ENCODE measurements at regions not wholly inside any gene's neighbourhood (a gene's known extent, or its start where the extent isn't known, plus 50 kb on each side); places are given as distances from the start of the nearest gene placed in this dataset.

GRCh38 chr4:20456407-20456806 is 204.7 kb downstream of the SLIT2 start:
- no peak for DNase-seq

DNA sequence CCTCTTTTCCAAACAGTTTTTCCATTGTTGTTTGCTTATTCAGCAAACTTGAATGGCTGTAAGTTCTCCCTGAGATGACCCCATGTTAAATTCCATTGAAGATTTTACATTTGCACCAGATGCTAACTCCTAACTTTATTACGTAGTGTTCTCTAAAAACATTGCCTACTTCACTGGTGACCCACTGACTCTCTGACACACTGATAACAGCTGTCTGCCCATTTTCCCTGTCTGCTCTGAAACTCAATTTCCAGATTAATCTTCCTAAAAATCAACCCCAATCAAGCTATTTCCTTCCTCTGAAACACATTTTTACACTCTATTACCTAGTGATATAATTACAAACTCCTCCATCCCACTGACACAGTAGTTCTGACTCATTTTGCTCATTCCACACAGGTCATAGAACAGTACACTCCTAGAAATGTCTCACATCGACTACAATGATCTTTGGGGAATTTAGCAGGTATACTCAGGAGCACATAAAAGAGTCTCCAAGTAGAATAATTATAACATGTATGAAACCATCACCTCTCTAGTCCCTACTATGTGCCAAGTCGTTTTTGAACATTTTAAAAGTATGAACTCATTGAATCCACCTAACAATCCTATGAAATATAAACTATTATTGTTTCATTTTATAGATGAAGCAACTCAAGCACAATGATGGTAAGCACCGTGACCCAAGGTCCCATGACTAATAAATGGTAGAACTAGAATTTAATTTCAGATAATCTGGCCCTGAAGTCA is 210.9 kb downstream of the SLIT2 start:
- no peak for DNase-seq

GRCh38 chr4:20463176-20463430 is 211.4 kb downstream of the SLIT2 start:
- no peak for DNase-seq

DNA sequence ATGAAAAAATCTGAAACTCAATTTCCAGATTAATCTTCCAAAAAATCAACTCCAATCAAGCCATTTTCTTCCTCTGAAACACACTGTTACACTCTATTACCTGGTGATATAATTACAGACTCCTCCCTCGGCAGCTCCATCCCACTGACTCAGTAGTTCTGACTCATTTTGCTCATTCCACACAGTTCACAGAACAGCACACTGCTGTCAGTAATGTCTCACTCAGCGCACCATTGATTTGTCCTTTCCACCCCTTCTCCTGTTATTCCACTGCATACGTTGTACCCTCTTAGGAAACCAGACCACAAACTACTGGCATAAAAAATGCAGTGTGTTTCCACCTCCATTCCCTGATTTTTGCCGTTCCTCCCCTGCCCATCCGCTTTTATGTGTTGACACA is 212.7 kb downstream of the SLIT2 start:
- DNase-seq = no peak

- DNase-seq = no peak
Measured at GRCh38 chr4:20474119-20474518, 222.4 kb downstream of the SLIT2 start.

DNA sequence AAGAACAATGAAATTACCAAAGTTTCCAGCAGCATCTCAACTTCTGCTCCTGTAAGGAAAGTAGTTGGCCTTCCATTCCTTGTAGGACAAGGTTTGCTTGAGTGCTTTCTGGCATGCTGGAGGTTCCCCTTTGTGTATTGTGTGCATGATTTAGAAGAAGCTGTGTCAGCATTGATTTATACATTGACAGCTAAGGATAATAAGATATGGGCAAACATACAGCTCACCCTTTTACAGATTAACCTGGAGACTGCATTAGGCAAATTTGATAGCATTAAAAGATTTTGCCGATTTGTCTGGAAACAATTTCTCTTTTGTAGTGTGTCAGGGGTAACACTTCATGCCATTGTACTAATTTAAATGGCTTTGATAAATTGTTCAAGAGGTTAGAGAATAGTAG is 221.8 kb upstream of the PACRGL start:
- DNase-seq = no peak

DNA sequence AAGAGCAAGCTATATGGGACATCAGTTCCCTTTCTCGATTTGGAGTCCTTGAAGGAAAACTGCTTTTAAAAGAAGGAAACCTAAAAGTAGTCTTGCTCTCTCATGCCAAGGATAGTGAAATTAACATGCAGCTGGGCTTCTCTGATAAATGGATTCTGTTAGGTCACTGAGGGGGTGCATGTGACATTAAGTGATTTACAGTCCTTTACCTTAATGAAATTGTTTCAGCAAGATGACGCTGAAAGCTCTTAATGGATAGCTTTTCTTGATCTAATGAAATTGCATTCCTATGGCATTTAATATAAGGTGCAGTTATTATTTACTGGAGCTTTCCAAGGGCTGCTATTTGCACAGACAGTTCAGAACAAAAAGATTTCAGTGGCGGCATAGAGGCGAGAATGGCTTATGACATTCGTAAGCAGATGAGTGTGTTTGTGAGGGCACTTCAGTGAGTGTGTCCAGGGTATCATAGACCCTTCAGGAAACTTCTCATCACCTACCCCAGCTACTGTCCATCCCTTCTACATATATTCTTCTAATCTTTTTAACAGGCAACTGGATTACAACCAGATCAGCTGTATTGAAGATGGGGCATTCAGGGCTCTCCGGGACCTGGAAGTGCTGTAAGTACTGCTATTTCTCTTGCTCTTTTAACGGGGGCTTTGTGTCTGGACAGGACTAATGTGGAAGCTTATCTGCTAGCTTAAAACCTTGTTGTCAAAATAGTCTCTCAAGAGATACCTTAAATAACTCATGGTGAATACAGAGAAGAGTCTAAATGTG is 219.9 kb upstream of the PACRGL start:
- DNase-seq = no peak

GRCh38 chr4:20483416-20483815 is 216.8 kb upstream of the PACRGL start:
- DNase-seq = no peak

- DNase-seq = no peak
Measured at GRCh38 chr4:20486433-20486832, 213.8 kb upstream of the PACRGL start.

DNA sequence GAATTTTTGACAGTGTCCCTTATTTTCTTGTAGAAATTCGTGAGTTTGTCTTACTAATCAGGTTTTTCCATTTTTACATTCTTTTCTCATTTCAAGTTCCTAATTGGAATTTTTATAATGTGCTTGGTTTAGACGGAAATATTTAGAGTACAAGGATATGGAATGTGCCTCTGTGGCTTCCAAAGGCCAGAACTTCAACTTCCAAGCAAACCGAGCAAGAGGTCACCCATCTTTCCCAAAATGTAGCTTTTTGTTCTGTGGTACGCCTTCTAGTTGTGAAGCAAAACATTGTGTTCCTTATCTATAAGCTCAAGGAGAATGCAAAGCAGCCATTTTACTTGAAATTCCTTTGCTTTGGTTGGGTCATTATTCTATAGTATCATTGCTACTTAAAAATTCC is 212.8 kb upstream of the PACRGL start:
- DNase-seq = no peak

- DNase-seq = no peak
Measured at GRCh38 chr4:20487852-20488251, 212.4 kb upstream of the PACRGL start.

DNA sequence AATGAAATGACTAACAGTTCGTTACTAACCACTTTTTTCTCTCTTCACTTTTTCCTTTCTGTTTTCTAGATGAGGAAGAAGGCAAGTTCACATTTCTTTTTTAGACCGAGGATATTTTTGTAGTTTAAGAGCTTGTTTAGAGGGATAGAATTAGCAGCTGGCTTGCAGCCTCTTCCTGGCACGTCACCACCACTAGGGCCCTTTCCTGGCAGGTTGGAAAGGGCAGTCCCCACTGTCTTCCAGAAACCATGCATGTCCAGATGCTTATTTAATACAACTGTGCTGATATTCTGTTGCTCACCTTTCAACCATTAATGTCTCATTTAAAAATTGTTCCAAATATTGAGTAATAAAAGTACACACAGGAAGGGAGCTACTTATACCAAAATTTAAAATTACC is 209.5 kb upstream of the PACRGL start:
- DNase-seq = no peak

DNA sequence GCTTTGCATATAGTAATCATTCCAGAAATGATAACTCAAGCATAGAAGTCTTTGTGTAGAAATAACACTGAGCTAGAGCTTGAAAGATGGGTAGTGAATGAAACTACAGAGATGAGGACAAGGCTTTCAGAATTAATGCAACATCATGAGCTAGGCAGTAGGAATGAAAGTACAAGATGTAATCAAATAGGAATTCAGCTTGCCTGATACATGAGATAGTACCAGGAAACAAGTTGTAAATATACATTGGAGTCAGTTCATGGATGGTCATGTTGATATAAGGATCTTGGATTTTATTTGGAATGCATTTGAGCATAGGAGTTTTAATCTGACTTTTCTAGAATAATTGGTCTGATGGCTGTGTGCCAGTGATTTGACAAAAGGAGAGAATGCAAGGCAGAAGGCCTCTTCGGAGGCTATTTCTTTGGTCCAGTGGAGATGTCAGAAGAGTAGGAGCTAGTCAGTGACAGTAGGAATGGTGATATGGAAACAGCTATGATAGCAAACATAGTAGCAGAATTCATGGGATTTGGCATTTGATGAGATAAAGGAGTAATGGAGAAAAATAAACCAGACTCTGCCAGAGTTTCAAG is 206.4 kb upstream of the PACRGL start:
- no peak for DNase-seq

DNA sequence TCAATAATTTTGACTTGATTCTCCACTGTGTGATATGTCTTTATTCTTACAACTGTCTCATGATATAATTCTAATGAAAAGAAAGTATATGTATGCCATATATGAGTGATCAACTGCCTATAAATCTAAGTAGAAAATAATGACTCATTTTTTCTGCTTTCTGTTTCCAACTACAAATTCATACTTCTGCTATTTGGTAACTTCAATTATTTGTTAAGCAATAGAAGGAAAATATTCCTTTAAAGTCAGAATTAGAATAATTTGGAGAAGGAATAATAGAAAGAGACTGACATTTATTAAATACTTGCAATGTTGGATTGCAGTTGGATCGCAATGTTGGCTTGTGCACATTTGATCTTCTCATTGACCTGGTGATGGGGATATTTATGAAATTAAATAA is 204.2 kb upstream of the PACRGL start:
- no peak for DNase-seq

DNA sequence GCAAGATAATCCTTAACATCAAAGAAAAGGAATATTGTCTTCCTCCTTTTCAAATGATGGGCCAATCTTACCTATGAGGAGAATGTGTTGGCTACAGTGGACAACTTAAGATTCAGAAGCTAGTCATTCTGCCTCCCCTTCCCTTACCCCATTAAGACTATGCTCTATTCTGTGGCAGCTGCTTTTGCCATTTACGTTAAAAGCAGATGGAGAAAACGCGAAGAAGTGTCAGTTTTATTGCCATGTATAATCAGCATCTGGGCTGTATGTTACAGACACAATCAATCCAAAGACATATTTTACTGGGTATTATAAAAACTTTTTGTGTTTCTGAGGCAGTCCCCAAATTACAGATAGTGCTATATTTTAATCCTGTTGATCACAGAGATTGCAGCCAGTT is 196.1 kb upstream of the PACRGL start:
- DNase-seq = no peak

DNA sequence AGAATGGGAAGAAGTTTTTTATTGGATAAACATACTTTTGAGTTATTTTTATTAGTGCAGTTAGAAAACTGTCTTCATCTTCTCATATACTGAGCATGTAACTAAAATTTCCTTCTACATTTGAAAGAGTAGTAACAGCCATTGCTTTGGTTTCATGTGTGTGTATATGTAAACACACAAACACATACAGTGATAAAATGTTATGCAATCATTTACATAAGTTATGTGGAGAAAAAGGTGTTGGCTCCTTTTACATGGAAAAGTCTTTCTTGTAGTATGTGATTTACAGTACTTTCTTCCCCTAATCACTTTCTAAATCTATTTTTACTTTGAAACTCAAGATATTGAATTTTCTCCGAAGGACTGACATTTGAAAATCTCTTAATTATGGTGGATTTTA is 194.3 kb upstream of the PACRGL start:
- DNase-seq = no peak

DNA sequence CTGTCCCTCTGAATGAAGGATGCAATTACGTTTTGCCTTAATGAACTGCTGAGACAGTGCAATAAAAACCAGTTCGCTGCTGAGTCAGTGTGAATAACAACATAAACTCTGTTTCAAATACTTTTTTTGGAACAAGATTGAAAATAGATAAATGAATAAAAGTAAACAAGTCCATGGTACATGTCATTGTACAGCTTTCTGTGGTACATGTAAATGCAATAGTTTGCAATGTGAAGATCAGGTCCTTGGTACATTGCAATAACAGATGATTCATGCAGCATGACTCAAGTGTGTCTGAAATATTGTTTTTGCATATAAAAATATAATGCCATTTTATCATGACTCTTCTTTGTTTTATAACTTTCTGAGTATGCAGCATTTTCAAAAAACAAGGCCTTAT is 193.4 kb upstream of the PACRGL start:
- DNase-seq = no peak

- DNase-seq = no peak
Measured at GRCh38 chr4:20509315-20509714, 190.9 kb upstream of the PACRGL start.

DNA sequence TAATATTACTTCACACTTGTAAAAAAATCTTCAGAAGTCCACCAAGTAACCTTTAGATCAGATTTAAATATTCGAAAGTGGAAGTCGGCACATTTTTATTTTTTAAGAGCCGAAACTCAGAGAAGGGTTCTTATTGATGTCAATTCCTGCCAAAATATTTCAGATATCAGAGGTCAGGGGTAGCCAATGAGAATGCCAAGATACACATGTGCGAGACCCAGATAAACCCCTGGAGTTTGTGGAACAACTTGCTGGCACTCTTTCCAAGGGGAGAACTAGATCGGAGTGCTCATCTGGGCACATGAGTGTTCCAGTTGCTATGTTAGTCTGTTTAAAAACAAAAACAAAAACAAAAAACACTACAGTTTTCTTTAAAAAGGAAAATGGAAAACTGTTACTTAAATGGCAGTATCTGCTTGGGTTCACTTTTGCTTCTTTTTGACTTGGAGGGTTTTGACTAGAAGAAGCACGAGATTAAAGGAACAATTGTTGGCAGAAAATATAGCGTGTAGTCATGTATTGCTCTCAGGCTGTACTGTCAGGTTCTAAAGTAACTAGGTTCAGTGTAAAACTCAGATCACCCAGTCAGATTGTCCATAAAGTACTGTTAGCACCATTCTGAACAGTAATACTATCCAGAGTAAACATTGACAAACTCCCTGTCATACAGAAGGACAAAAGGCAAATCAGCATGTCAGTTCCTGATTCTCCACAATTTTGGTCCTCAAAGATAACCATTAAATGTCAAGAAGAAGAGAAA is 188.0 kb upstream of the PACRGL start:
- DNase-seq = no peak

DNA sequence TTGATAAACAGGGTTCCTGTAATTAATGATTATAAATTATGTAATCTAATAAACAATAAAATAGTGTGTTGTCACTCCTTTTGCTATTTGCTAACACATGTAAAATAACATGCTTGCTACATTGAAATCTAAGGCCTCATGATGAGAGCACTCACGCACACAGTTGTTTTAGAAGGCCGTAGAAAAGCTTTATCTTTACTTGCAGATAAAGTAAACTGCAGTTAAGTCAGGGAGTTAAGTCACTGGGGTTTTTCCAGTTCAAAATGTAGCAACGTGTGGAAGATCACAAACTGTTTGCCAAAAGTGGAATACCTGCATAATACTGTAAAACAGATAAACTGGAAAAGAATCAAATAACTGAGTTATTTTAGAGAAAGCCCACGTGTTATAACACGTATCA is 187.3 kb upstream of the PACRGL start:
- DNase-seq = no peak

DNA sequence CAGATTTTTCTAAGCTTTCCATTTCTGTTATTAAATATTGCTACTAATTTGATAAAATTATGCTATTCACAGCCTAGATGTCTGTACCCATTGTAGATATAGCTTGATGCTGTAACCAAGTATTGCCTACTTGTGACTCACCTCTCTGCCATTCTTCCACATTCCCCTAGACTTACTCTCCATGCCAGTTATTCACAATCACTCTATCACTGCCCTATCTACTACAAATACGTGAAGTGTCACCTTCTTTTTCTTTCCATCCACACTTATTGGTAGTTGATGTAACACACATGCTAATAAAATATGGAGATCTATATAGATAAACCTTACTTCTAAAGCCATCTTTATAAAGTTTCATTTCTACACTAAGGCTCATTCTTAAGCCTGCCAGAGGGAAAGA is 179.4 kb upstream of the PACRGL start:
- no peak for DNase-seq

- DNase-seq = no peak
Measured at GRCh38 chr4:20528508-20528907, 171.8 kb upstream of the PACRGL start.

DNA sequence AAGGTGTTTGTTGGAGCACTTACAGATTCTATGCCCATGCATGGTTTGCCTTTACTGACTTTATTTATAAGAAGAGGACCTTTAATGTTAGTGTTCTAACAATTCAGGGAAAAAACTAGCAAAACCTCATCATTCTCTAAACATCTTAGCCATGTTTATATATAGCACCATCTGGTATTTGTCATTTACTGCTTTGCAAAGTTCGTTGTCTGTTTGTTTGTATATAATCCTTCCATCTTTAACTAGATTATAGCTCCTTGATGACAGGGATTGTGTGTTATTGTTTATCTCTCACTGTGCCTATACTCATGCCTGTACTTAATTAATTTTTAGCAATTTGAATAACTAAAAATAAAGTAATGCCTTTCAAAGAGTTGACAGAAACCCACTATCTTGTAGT is 170.6 kb upstream of the PACRGL start:
- DNase-seq = no peak

All from stimulated activated CD4-positive, alpha-beta T cell treated with anti-CD3 and anti-CD28 coated beads, Interleukin-2, amount 100 ng/mL, for 24 hours (primary cell).